CD4-positive, alpha-beta T cell treated with Interleukin-1 beta for 1 hour (primary cell): ENCODE measurements at regions not wholly inside any gene's neighbourhood (a gene's known extent, or its start where the extent isn't known, plus 50 kb on each side); places are given as distances from the start of the nearest gene placed in this dataset.

Source experiments
- DNase-seq, 2 donors: peaks; one replicate each; pipeline ENCODE4 v3.0.0-alpha.2; 2020 to 2022

DNA sequence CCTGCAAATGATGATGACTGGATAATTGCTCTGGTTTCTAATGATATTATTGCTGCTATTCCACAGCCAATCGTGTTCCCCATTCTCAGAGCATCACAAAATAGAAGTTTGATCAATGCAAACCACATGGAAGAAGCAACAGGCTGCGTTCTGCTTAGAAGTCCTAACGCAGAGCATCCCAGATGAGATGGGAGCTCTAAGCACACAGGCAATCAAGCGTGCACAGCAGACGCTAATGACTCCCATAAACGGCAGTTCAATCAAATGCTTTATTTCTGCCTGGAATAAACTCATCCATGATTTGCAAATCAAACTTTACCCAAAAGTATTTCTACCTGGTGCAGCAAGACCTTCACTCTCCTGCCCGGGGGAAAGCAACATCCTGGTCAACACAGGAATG lies 304.2 kb downstream of the FBXO15 start:
- DNase-seq: no peak

DNA sequence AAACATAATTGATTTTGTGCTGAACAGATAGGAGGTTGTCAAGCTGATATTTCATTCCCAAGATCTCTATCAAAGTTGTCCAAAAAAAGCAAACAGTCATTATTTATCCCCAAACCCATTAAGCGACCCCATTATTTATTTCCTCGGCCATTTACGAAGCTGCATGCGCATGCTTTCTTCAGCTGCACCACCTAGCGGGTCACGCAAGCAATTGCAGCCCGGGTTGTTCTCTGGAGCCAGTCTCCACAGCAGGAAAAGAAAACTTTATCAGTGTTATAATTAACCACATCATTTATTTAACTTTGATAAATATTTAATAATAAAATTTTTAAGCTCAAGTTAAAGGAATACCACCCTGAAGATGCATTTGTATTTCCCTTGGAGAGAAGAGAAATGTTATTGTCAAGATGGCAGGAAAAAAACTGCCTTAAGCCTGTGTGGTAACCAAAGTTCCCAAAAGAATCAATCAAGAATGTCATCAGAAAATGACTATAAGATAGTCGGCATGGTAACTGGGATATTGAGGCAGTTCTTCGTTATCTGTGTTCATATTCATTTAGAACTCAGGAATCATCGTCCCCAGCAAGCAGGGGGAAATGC lies 304.7 kb downstream of the FBXO15 start:
- DNase-seq: peak; percentile 15 to 25

GRCh38 chr18:73841661-73842060 lies 306.0 kb downstream of the FBXO15 start:
- DNase-seq: no peak

DNA sequence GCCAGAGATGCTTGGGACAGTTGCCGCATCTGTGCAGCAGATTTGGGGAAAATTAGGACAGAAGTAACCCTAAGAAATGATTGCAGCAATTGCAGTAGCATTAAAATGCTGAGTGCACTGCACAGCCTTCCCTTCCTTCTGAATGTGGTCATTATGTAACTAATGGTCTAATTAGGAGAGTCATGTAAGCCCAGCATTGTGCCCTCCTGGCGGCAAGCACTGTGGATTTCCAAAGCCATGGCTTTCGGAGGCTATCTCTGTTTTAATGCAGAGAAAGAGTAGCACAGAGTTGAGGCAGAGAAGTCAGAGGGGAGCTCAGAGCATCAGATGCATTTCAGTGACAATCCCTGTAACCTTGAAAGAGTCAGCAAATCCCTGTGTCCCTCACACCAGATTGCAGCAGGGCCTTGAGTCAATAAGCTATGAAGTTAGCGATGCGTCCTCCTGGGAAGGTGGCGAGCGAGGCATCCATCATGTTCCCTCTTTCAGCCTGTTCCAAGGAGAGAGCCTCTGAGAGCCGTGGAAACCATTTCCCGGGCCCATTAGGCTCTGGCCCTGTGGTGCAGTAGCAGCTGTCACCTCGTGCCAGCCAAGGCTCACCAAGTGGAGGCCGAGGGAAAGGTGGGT lies 307.2 kb downstream of the FBXO15 start:
- no peak for DNase-seq

GRCh38 chr18:73839441-73839840 lies 308.2 kb downstream of the FBXO15 start:
- no peak for DNase-seq

DNA sequence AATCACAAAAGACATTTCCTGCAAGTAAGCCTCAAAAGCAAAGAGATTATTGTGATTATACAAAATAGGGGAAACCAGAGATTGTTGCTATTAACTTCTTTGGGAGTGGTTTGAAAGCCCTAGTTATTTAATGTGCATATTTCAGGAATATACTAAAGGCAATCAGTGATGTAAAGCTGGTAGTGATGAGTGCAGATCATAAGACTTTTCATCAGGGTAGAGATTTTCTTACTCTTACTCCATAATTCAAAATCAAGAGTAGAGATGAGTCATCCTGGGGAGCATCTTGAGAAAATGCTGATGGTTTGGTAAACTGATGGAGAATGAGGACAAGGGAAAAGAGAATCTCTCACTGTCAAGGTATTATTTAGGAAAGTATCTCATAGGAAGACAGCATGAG lies 309.5 kb downstream of the FBXO15 start:
- DNase-seq: no peak

- no peak for DNase-seq
Observed at GRCh38 chr18:73835656-73836364, 311.8 kb downstream of the FBXO15 start.

DNA sequence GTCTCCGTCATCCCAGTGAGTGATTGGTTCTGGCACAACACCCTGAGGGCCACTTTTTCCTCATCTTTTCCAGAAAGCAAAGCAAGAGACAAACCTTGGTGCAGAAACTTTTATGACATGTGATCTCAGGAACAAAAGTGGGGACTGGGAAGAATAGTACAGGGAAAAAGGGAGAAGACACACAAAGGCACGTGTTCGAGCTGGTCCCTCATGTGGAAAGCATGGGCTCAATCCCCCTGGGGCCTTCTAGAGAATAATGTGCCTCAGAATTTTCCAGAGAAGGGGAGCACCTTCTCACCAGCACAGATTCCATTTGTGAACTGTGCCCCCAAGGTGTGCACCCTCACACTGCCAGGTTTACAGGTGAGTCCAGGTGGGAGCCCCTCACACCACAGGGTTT lies 312.6 kb downstream of the FBXO15 start:
- no peak for DNase-seq

GRCh38 chr18:73831688-73832087 lies 315.9 kb downstream of the FBXO15 start:
- DNase-seq: no peak

DNA sequence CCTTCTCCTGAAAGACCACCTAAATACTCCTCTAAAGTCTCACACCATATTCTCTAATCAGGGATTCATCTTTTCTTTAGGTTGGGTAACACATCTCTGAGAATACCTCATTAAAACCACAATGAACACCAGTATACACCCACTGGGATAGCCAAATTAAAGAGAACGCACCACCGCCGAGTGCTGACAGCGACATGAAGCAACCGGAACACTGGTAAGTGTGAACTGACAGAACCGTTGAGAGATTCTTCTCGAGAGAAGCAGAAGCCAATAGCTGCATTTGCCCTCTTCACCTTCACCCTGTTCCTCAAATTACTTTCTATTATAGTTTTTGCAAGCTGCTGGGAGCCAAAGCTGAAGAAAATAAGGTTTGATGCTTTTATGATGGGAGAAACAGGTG lies 318.5 kb downstream of the FBXO15 start:
- no peak for DNase-seq

GRCh38 chr18:73827801-73828200 lies 319.8 kb downstream of the FBXO15 start:
- DNase-seq: no peak

DNA sequence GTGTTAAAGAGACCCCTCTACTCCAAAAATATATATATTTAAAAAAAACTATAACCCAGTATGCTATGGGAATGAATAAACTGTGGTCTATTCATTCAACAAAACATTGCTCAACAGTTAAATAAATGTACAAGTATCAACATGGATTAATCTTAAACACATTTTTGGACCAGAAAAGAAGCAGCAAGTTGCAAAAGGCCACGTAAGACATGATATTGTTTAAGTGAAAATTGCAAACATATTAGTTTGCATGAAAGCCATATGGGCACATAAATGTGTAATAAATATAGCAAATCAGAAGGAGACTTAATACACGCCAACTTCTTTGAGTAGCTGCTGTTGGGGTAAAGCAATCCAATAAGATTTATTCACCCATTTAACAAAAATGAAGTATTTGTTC lies 321.5 kb downstream of the FBXO15 start:
- no peak for DNase-seq

GRCh38 chr18:73824671-73825070 lies 323.0 kb downstream of the FBXO15 start:
- no peak for DNase-seq

DNA sequence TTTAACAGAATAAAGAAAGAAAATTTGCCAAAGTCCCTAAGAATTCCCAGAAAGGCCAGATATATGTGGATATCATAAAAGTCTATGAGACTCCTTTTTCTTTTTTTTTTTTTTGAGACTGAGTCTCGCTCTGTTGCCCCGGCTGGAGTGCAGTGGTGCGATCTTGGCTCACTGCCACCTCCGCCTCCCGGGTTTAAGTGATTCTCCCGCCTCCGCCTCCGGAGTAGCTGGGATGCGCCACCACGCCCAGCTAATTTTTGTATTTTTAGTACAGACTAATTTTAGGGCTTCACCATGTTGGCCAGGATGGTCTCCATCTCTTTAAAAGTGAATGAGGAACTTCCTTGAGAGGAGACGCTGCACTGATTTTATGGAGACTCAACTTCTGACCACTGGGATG lies 335.2 kb downstream of the FBXO15 start:
- no peak for DNase-seq

DNA sequence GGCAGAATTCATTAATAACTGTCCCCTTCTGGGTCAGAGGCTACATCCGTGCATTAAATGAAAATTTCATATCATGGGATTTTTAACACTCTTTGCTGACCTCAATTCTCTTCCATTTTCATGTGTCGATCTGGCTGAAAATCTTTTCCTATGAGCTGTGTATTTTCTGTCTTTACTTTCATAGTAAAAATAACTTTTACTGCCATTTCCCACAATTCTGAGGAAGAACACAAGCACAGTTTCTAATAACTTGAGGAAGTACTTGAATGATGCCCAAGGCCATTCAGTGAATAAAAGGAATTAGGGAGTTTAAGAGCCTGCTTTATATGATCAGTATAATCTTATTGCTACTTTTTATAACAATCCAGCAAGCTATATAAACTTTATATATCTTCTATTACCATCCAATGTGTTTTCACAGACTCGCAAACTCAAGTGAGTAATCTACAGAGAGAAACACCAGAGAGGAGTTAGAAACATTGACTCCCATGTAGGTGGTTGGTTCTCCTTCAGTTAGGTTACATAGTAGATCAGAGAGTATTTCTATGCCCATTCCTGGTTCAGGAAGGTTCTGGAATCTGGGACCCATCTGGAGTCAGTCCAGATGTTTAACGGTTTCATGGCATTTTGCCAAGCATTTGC lies 340.0 kb downstream of the FBXO15 start:
- no peak for DNase-seq

GRCh38 chr18:73805991-73806390 lies 341.6 kb downstream of the FBXO15 start:
- no peak for DNase-seq

- DNase-seq: no peak
Observed at GRCh38 chr18:73797419-73797818, 350.2 kb downstream of the FBXO15 start.

DNA sequence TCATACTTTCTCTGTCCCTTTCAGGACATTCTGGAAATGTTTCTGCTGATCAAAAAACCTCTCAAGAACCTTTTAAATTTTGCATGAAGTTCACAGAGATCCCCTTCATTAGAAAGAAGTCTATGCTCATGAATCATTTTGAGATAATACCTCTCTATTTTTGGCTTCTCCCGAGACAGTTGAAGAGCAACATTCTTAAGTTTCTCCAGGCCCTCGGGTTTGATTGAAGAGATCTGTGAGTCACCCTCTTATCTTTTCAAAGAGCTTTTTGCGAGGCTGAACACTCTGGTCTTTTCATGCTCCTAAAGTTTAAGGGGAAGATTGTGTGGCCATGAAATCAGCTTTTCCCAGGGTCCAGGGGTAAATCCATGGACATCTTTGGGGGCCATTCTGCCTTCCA lies 354.2 kb downstream of the FBXO15 start:
- DNase-seq: no peak

- DNase-seq: no peak
Observed at GRCh38 chr18:73791081-73791480, 356.6 kb downstream of the FBXO15 start.

- no peak for DNase-seq
Observed at GRCh38 chr18:73790587-73790986, 357.0 kb downstream of the FBXO15 start.

- DNase-seq: no peak
Observed at GRCh38 chr18:73787316-73787715, 360.3 kb downstream of the FBXO15 start.

- no peak for DNase-seq
Observed at GRCh38 chr18:73785300-73785699, 362.3 kb downstream of the FBXO15 start.

DNA sequence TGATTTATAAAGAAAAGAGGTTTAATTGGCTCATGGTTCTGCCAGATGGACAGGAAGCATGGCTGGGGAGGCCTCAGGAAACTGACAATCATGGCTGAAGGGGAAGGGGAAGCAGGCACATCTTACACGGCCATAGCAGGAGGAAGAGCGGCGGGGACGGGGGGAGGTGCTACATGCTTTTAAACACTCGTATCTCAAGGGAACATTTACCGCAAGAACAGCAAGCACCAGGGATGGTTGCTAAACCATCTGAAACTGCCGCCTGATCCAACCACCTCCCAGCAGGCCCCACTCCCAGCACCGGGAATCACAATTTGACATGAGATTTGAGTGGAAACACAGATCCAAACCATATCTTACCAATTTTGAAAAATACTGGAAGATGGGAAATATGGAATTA lies 362.8 kb downstream of the FBXO15 start:
- no peak for DNase-seq

DNA sequence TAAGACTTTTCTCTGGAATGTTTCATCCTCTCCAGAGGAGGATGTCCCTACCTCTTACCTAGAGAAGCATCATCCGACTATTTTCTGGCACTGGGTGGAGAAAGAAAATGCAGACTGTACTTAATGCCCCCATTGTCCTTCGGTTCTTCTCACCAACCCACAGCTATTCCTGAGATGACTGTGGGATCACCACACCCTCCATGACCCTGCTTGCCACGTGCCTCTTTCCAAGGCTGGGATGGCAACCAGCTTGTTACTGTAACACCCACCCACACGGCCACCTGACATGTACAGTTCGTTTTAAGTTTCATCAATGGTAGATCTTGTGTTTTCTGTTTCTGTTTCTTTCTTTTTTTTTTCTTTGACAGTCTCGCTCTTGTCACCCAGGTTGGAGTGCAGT lies 365.2 kb downstream of the FBXO15 start:
- DNase-seq: no peak
